ENCODE measurements at regions not wholly inside any gene's neighbourhood (a gene's known extent, or its start where the extent isn't known, plus 50 kb on each side); places are given as distances from the start of the nearest gene placed in this dataset.

- H3K36me3 ChIP-seq (replicated peaks in 1 of 2; ENCODE audit: control insufficient read depth in 1 of 2, insufficient read depth in 2 of 2, low read length in 2 of 2), result no peaks in the 10 kb centered on the region
- DNase-seq (ENCODE audit: low spot score), result no peak
- no peak for FAIRE-seq
- no peak overlapping the region for H3K4me3 ChIP-seq (replicated peaks in 1 of 3; ENCODE audit: insufficient read depth in 1 of 3, low read depth in 2 of 3, low read length in 3 of 3)
- no peaks in the 10 kb centered on the region for H3K79me2 ChIP-seq (ENCODE audit: insufficient read depth, low read length)
- H3K4me1 ChIP-seq (ENCODE audit: insufficient read depth, low read length), result no peaks in the 10 kb centered on the region
- intact Hi-C loops (cut with micrococcal nuclease; ENCODE audit: unreplicated experiment), result no loop called here
- no peaks in the 10 kb centered on the region for H4K20me1 ChIP-seq (ENCODE audit: insufficient read depth, low read length)
- H3K27me3 ChIP-seq (ENCODE audit: control insufficient read depth in 1 of 2, insufficient read depth in 2 of 2, low read length in 2 of 2), result no peaks in the 10 kb centered on the region
- BruUV-seq (replicated peaks), result no TSS peak
- ChIA-PET POLR2A (no interaction called here), CTCF (ENCODE audit: low intra/inter-chr PET ratio, low total read pairs) (no interaction called here)
- in situ Hi-C loops (cut with HindIII; ENCODE audit: extremely low pct_ligation_motif_present, low pct_unique_long_range_greater_than_20kb), result no loop called here
- ATAC-seq, result no peak
- no peak overlapping the region for H2AFZ ChIP-seq (ENCODE audit: low read length)
- WGBS (ENCODE audit: low lambda C conversion rate), result 0% methylated on average over 3 of the region's 3 CpGs
- no peaks in the 10 kb centered on the region for H3K9me3 ChIP-seq (ENCODE audit: low read length)
- no peak for TF ChIP-seq MTF2 (CRISPR knock-in tag; IDR thresholded peaks at IDR 0.05; ENCODE audit: borderline replicate concordance)
- TF ChIP-seq CREB1 (IDR thresholded peaks at IDR 0.05), result peak; percentile 65
- TF ChIP-seq CREB1 (CRISPR knock-in tag; IDR thresholded peaks at IDR 0.05), result no peak
- H3K4me2 ChIP-seq (ENCODE audit: low read depth, low read length), result no peak overlapping the region
- H3K9ac ChIP-seq (ENCODE audit: insufficient read depth, low read depth, low read length), result no peak overlapping the region
- H3K27ac ChIP-seq (ENCODE audit: extremely low read length, insufficient read depth, low read length), result no peak overlapping the region
Measured at GRCh38 chr4:108391701-108392455, 223.1 kb upstream of the LEF1 start.

DNA sequence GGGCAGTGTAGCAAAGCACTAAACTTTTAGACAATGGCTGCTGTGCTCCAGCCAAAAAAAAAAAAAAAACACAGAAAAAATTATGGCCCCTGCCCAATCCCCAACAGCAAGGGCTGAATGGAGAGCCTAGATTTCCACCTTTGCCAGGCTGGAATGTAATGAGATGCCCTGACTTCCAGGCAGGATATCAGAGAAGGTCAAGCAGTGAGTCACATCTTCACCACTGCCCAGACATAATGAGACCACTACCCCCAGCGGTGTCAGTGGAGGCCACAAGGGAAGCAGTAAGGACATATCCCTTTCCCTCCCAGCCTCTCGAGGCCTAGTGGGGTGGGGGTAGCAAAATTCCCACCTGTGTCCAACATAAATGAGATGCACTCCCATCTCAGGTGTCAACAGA lies 216.3 kb upstream of the LEF1 start:
- ATAC-seq (no peak), FAIRE-seq (no peak), DNase-seq (ENCODE audit: low spot score) (no peak)
- Histone ChIP-seq H2AFZ (ENCODE audit: low read length) (no peak overlapping the region), H3K4me2 (ENCODE audit: low read depth, low read length) (no peak overlapping the region), H3K9ac (ENCODE audit: insufficient read depth, low read depth, low read length) (no peak overlapping the region), H3K9me3 (ENCODE audit: low read length) (no peaks in the 10 kb centered on the region), H3K79me2 (ENCODE audit: insufficient read depth, low read length) (no peaks in the 10 kb centered on the region), H3K27ac (ENCODE audit: extremely low read length, insufficient read depth, low read length) (no peak overlapping the region), H4K20me1 (ENCODE audit: insufficient read depth, low read length) (no peaks in the 10 kb centered on the region), H3K36me3 (replicated peaks in 1 of 2; ENCODE audit: control insufficient read depth in 1 of 2, insufficient read depth in 2 of 2, low read length in 2 of 2) (no peaks in the 10 kb centered on the region), H3K4me1 (ENCODE audit: insufficient read depth, low read length) (no peaks in the 10 kb centered on the region), H3K4me3 (replicated peaks in 1 of 3; ENCODE audit: insufficient read depth in 1 of 3, low read depth in 2 of 3, low read length in 3 of 3) (no peak overlapping the region), H3K27me3 (ENCODE audit: control insufficient read depth in 1 of 2, insufficient read depth in 2 of 2, low read length in 2 of 2) (peaks cover 0 to 3% of the 10 kb centered on the region in 2 experiments; a peak in 2 of 5 replicates)
- intact Hi-C loops (cut with micrococcal nuclease; ENCODE audit: unreplicated experiment), result no loop called here
- BruUV-seq (replicated peaks), result no TSS peak
- CTCF ChIA-PET (ENCODE audit: low intra/inter-chr PET ratio, low total read pairs), result no interaction called here
- POLR2A ChIA-PET, result no interaction called here
- in situ Hi-C loops (cut with HindIII; ENCODE audit: extremely low pct_ligation_motif_present, low pct_unique_long_range_greater_than_20kb), result no loop called here
- 0% methylated on average over 1 of the region's 2 CpGs for WGBS (ENCODE audit: low lambda C conversion rate)
- TF ChIP-seq ZNF749 (CRISPR knock-in tag; IDR thresholded peaks at IDR 0.05; ENCODE audit: borderline replicate concordance), result no peak
- TF ChIP-seq KDM4B (CRISPR knock-in tag; IDR thresholded peaks at IDR 0.05), result no peak
- no peak for TF ChIP-seq PRPF4 (IDR thresholded peaks at IDR 0.05; ENCODE audit: low read depth, low read length, poor library complexity, severe bottlenecking)
- no peak for TF ChIP-seq ZNF616 (CRISPR knock-in tag; IDR thresholded peaks at IDR 0.05; ENCODE audit: low read depth)
- TF ChIP-seq SNRNP70 (IDR thresholded peaks at IDR 0.05; ENCODE audit: low read depth, low read length), result no peak
- no peak for TF ChIP-seq ZNF143 (CRISPR knock-in tag; IDR thresholded peaks at IDR 0.05)
- no peak for TF ChIP-seq ZBTB26 (CRISPR knock-in tag; IDR thresholded peaks at IDR 0.05; ENCODE audit: borderline replicate concordance)
- TF ChIP-seq CBX2 (IDR thresholded peaks at IDR 0.05; ENCODE audit: low read depth, low read length), result no peak
- no peak for TF ChIP-seq CBX2 (CRISPR knock-in tag; IDR thresholded peaks at IDR 0.05; ENCODE audit: low read depth)
- no peak for TF ChIP-seq ATF1 (CRISPR knock-in tag; IDR thresholded peaks at IDR 0.05)
- TF ChIP-seq ZBTB44 (CRISPR knock-in tag; IDR thresholded peaks at IDR 0.05), result no peak
- TF ChIP-seq ERF (CRISPR knock-in tag; IDR thresholded peaks at IDR 0.05), result no peak
- TF ChIP-seq, protein P1, sequence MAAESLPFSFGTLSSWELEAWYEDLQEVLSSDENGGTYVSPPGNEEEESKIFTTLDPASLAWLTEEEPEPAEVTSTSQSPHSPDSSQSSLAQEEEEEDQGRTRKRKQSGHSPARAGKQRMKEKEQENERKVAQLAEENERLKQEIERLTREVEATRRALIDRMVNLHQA (CRISPR knock-in tag; IDR thresholded peaks at IDR 0.05), result no peak
- no peak for TF ChIP-seq ATAD3A (CRISPR knock-in tag; IDR thresholded peaks at IDR 0.05)
